ENCODE measurements at regions not wholly inside any gene's neighbourhood (a gene's known extent, or its start where the extent isn't known, plus 50 kb on each side); places are given as distances from the start of the nearest gene placed in this dataset.

DNA sequence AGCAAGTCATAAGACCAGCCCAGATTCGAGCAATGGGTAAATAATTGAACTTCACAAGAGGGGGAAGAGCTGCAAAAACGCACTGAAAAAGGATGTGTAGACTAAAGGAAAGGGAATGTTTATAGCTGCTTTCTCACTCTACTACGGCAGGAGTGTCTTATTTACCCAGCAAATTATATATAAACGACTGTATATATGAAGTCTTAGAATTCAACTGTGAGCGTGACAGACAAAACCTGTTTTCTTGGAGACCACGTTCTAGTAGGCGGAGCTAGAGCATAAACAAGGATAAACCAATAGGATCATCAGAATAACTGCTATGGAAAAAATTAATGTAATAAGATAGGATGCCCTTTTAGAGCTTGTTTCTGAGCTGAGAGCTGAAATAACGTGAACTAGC, 394.6 kb upstream of the MON1B start:
- Histone ChIP-seq H3K4me1 (ENCODE audit: control insufficient read depth in 1 of 2, insufficient read depth in 2 of 2, low read length in 2 of 2) (no peaks in the 10 kb centered on the region), H3K27ac (ENCODE audit: low read depth, low read length) (no peak overlapping the region), H3K9me3 (ENCODE audit: control insufficient read depth in 1 of 2, low read length in 2 of 2) (no peaks in the 10 kb centered on the region), H3K9ac (ENCODE audit: low read depth in 1 of 2, low read length in 2 of 2) (no peak overlapping the region), H3K36me3 (ENCODE audit: control insufficient read depth in 1 of 2, insufficient read depth in 2 of 2, low read length in 2 of 2) (no peaks in the 10 kb centered on the region), H3K27me3 (ENCODE audit: control insufficient read depth in 1 of 2, insufficient read depth in 2 of 2, low read length in 2 of 2) (no peaks in the 10 kb centered on the region), H3K4me3 (ENCODE audit: low read depth in 1 of 2, low read length in 2 of 2) (no peak overlapping the region)

- Histone ChIP-seq H3K4me3 (ENCODE audit: low read depth in 1 of 2, low read length in 2 of 2) (no peak overlapping the region), H3K27ac (ENCODE audit: low read depth, low read length) (no peak overlapping the region), H3K27me3 (ENCODE audit: control insufficient read depth in 1 of 2, insufficient read depth in 2 of 2, low read length in 2 of 2) (no peaks in the 10 kb centered on the region), H3K36me3 (ENCODE audit: control insufficient read depth in 1 of 2, insufficient read depth in 2 of 2, low read length in 2 of 2) (no peaks in the 10 kb centered on the region), H3K4me1 (ENCODE audit: control insufficient read depth in 1 of 2, insufficient read depth in 2 of 2, low read length in 2 of 2) (no peaks in the 10 kb centered on the region), H3K9me3 (ENCODE audit: control insufficient read depth in 1 of 2, low read length in 2 of 2) (no peaks in the 10 kb centered on the region), H3K9ac (ENCODE audit: low read depth in 1 of 2, low read length in 2 of 2) (no peak overlapping the region)
Observed at GRCh38 chr16:76796978-76797377, 394.0 kb upstream of the MON1B start.

GRCh38 chr16:76797457-76797856, 393.5 kb upstream of the MON1B start:
- Histone ChIP-seq H3K27ac (ENCODE audit: low read depth, low read length) (no peak overlapping the region), H3K4me1 (ENCODE audit: control insufficient read depth in 1 of 2, insufficient read depth in 2 of 2, low read length in 2 of 2) (no peaks in the 10 kb centered on the region), H3K9me3 (ENCODE audit: control insufficient read depth in 1 of 2, low read length in 2 of 2) (no peaks in the 10 kb centered on the region), H3K9ac (ENCODE audit: low read depth in 1 of 2, low read length in 2 of 2) (no peak overlapping the region), H3K27me3 (ENCODE audit: control insufficient read depth in 1 of 2, insufficient read depth in 2 of 2, low read length in 2 of 2) (no peaks in the 10 kb centered on the region), H3K4me3 (ENCODE audit: low read depth in 1 of 2, low read length in 2 of 2) (no peak overlapping the region), H3K36me3 (ENCODE audit: control insufficient read depth in 1 of 2, insufficient read depth in 2 of 2, low read length in 2 of 2) (no peaks in the 10 kb centered on the region)

GRCh38 chr16:76800196-76800595, 390.8 kb upstream of the MON1B start:
- H3K27ac ChIP-seq (ENCODE audit: low read depth, low read length): no peak overlapping the region

DNA sequence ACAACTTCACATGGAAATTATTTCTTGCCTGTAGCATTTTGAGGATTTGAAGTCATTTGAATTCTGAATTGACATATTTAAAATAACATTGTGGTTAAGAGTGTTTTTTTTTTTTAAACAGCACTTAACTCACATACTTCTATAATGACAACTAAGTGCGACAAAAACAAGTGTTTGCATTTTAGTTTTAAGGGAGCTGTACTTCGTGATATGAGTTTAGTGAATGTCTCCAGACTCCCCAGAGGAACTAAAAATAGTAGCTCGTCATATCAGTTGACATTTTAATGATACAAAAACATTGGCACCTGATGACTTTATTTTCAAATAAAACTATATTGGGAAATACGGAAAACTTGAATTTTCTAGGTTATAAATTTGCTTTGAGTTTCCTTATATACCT, 389.6 kb upstream of the MON1B start:
- H3K4me3 ChIP-seq (ENCODE audit: low read depth in 1 of 2, low read length in 2 of 2): no peak overlapping the region
- no peaks in the 10 kb centered on the region for H3K4me1 ChIP-seq (ENCODE audit: control insufficient read depth in 1 of 2, insufficient read depth in 2 of 2, low read length in 2 of 2)
- no peaks in the 10 kb centered on the region for H3K9me3 ChIP-seq (ENCODE audit: control insufficient read depth in 1 of 2, low read length in 2 of 2)
- no peaks in the 10 kb centered on the region for H3K36me3 ChIP-seq (ENCODE audit: control insufficient read depth in 1 of 2, insufficient read depth in 2 of 2, low read length in 2 of 2)
- H3K27me3 ChIP-seq (ENCODE audit: control insufficient read depth in 1 of 2, insufficient read depth in 2 of 2, low read length in 2 of 2): no peaks in the 10 kb centered on the region
- H3K27ac ChIP-seq (ENCODE audit: low read depth, low read length): no peak overlapping the region
- no peak overlapping the region for H3K9ac ChIP-seq (ENCODE audit: low read depth in 1 of 2, low read length in 2 of 2)

More at GRCh38 chr16:76800196-76800595, 390.8 kb upstream of the MON1B start:
- H3K9me3 ChIP-seq (ENCODE audit: control insufficient read depth in 1 of 2, low read length in 2 of 2): no peaks in the 10 kb centered on the region
- H3K27me3 ChIP-seq (ENCODE audit: control insufficient read depth in 1 of 2, insufficient read depth in 2 of 2, low read length in 2 of 2): no peaks in the 10 kb centered on the region
- H3K36me3 ChIP-seq (ENCODE audit: control insufficient read depth in 1 of 2, insufficient read depth in 2 of 2, low read length in 2 of 2): no peaks in the 10 kb centered on the region
- no peak overlapping the region for H3K4me3 ChIP-seq (ENCODE audit: low read depth in 1 of 2, low read length in 2 of 2)
- H3K9ac ChIP-seq (ENCODE audit: low read depth in 1 of 2, low read length in 2 of 2): no peak overlapping the region
- no peaks in the 10 kb centered on the region for H3K4me1 ChIP-seq (ENCODE audit: control insufficient read depth in 1 of 2, insufficient read depth in 2 of 2, low read length in 2 of 2)

- no peak overlapping the region for H3K4me3 ChIP-seq (ENCODE audit: low read depth in 1 of 2, low read length in 2 of 2)
Observed at GRCh38 chr16:76816475-76816874, 374.5 kb upstream of the MON1B start.

DNA sequence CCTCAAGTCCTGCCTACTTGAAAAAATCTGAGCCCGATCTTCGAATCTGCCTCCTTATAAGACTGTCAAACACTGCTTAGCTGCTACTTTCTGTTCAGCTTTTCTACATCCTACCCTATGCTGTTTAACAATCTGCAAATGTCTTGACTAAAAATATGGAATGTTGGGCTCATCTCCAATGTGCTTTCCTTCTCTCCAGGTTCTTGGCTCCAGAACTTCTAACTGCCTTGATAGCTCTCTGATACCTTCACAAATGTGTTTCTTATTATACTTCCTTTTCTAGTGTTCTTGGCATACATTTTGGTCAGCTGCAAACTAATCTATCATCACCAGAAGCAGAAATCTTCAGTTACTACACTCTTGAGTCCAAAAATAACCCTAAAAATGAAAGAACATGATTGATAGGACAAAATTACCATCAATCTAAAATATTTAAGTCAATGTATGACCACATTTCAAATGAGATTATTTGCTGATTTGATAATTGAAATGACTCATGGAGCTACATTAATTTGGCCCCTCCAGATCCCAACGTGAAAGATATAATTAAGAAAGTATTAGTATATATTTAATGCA, 372.3 kb upstream of the MON1B start:
- Histone ChIP-seq H3K4me1 (ENCODE audit: control insufficient read depth in 1 of 2, insufficient read depth in 2 of 2, low read length in 2 of 2) (no peaks in the 10 kb centered on the region), H3K9me3 (ENCODE audit: control insufficient read depth in 1 of 2, low read length in 2 of 2) (no peaks in the 10 kb centered on the region), H3K4me3 (ENCODE audit: low read depth in 1 of 2, low read length in 2 of 2) (no peak overlapping the region), H3K27me3 (ENCODE audit: control insufficient read depth in 1 of 2, insufficient read depth in 2 of 2, low read length in 2 of 2) (no peaks in the 10 kb centered on the region), H3K27ac (ENCODE audit: low read depth, low read length) (no peak overlapping the region), H3K9ac (ENCODE audit: low read depth in 1 of 2, low read length in 2 of 2) (no peak overlapping the region), H3K36me3 (ENCODE audit: control insufficient read depth in 1 of 2, insufficient read depth in 2 of 2, low read length in 2 of 2) (no peaks in the 10 kb centered on the region)

More at GRCh38 chr16:76816475-76816874, 374.5 kb upstream of the MON1B start:
- no peak overlapping the region for H3K27ac ChIP-seq (ENCODE audit: low read depth, low read length)
- H3K27me3 ChIP-seq (ENCODE audit: control insufficient read depth in 1 of 2, insufficient read depth in 2 of 2, low read length in 2 of 2): no peaks in the 10 kb centered on the region
- H3K9me3 ChIP-seq (ENCODE audit: control insufficient read depth in 1 of 2, low read length in 2 of 2): peaks cover 0 to 3% of the 10 kb centered on the region in 2 donors
- H3K36me3 ChIP-seq (ENCODE audit: control insufficient read depth in 1 of 2, insufficient read depth in 2 of 2, low read length in 2 of 2): no peaks in the 10 kb centered on the region
- H3K9ac ChIP-seq (ENCODE audit: low read depth in 1 of 2, low read length in 2 of 2): no peak overlapping the region
- no peaks in the 10 kb centered on the region for H3K4me1 ChIP-seq (ENCODE audit: control insufficient read depth in 1 of 2, insufficient read depth in 2 of 2, low read length in 2 of 2)

GRCh38 chr16:76819226-76819916, 371.6 kb upstream of the MON1B start:
- Histone ChIP-seq H3K9ac (ENCODE audit: low read depth in 1 of 2, low read length in 2 of 2) (no peak overlapping the region), H3K9me3 (ENCODE audit: control insufficient read depth in 1 of 2, low read length in 2 of 2) (no peaks in the 10 kb centered on the region), H3K36me3 (ENCODE audit: control insufficient read depth in 1 of 2, insufficient read depth in 2 of 2, low read length in 2 of 2) (no peaks in the 10 kb centered on the region), H3K4me1 (ENCODE audit: control insufficient read depth in 1 of 2, insufficient read depth in 2 of 2, low read length in 2 of 2) (no peaks in the 10 kb centered on the region), H3K27me3 (ENCODE audit: control insufficient read depth in 1 of 2, insufficient read depth in 2 of 2, low read length in 2 of 2) (no peaks in the 10 kb centered on the region), H3K4me3 (ENCODE audit: low read depth in 1 of 2, low read length in 2 of 2) (no peak overlapping the region), H3K27ac (ENCODE audit: low read depth, low read length) (no peak overlapping the region)

GRCh38 chr16:76824221-76824620, 366.8 kb upstream of the MON1B start:
- Histone ChIP-seq H3K27ac (ENCODE audit: low read depth, low read length) (no peak overlapping the region), H3K4me3 (ENCODE audit: low read depth in 1 of 2, low read length in 2 of 2) (no peak overlapping the region), H3K27me3 (ENCODE audit: control insufficient read depth in 1 of 2, insufficient read depth in 2 of 2, low read length in 2 of 2) (no peaks in the 10 kb centered on the region), H3K36me3 (ENCODE audit: control insufficient read depth in 1 of 2, insufficient read depth in 2 of 2, low read length in 2 of 2) (no peaks in the 10 kb centered on the region), H3K4me1 (ENCODE audit: control insufficient read depth in 1 of 2, insufficient read depth in 2 of 2, low read length in 2 of 2) (no peaks in the 10 kb centered on the region), H3K9me3 (ENCODE audit: control insufficient read depth in 1 of 2, low read length in 2 of 2) (no peaks in the 10 kb centered on the region), H3K9ac (ENCODE audit: low read depth in 1 of 2, low read length in 2 of 2) (no peak overlapping the region)

DNA sequence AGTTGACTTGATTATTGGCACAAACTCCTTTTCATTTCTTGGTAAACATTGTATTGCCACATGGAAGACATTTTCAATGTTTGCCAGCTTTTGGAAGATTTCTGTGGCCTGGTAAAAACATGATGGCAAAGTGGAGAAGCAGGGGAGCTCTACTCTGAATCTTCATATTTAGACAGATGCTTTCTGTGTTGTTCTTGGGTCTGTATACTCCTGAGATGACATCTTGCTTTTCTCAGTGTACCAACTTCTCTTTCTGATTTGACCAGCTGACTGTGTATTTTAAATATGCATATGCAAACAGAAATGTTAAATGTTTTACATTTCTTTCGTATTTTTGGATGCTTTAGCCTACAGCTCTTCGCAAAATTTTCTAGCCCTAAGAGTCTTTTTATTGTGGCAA, 366.2 kb upstream of the MON1B start:
- H3K27me3 ChIP-seq (ENCODE audit: control insufficient read depth in 1 of 2, insufficient read depth in 2 of 2, low read length in 2 of 2): no peaks in the 10 kb centered on the region
- H3K36me3 ChIP-seq (ENCODE audit: control insufficient read depth in 1 of 2, insufficient read depth in 2 of 2, low read length in 2 of 2): no peaks in the 10 kb centered on the region
- no peak overlapping the region for H3K4me3 ChIP-seq (ENCODE audit: low read depth in 1 of 2, low read length in 2 of 2)
- H3K4me1 ChIP-seq (ENCODE audit: control insufficient read depth in 1 of 2, insufficient read depth in 2 of 2, low read length in 2 of 2): no peaks in the 10 kb centered on the region
- no peak overlapping the region for H3K27ac ChIP-seq (ENCODE audit: low read depth, low read length)
- no peak overlapping the region for H3K9ac ChIP-seq (ENCODE audit: low read depth in 1 of 2, low read length in 2 of 2)
- H3K9me3 ChIP-seq (ENCODE audit: control insufficient read depth in 1 of 2, low read length in 2 of 2): no peaks in the 10 kb centered on the region

Data from duodenal mucosa (tissue), 2 donors.